ENCODE measurements at regions not wholly inside any gene's neighbourhood (a gene's known extent, or its start where the extent isn't known, plus 50 kb on each side); places are given as distances from the start of the nearest gene placed in this dataset.
"Not testable (repeated sequence)": the region's sequence is repeated elsewhere in the genome, so short reads cannot be mapped to it uniquely, and the experiment has no call there.

GRCh38 chr1:199608414-199608813, 419.1 kb upstream of the NR5A2 start:
- no peak for DNase-seq (ENCODE audit: low read depth in 2 of 2)

- DNase-seq (ENCODE audit: low read depth in 2 of 2), result no peak
Measured at GRCh38 chr1:199612976-199613774, 414.3 kb upstream of the NR5A2 start.

GRCh38 chr1:199616947-199617346, 410.6 kb upstream of the NR5A2 start:
- DNase-seq (ENCODE audit: low read depth in 2 of 2), result no peak

GRCh38 chr1:199619223-199619622, 408.3 kb upstream of the NR5A2 start:
- no peak for DNase-seq (ENCODE audit: low read depth in 2 of 2)

- not testable (repeated sequence) for DNase-seq (ENCODE audit: low read depth in 2 of 2)
Measured at GRCh38 chr1:199626228-199626627, 401.3 kb upstream of the NR5A2 start.

- DNase-seq (ENCODE audit: low read depth in 2 of 2), result no peak
Measured at GRCh38 chr1:199629624-199630023, 397.9 kb upstream of the NR5A2 start.

- DNase-seq (ENCODE audit: low read depth in 2 of 2), result no peak
Measured at GRCh38 chr1:199639453-199639852, 388.1 kb upstream of the NR5A2 start.

GRCh38 chr1:199641531-199641930, 386.0 kb upstream of the NR5A2 start:
- no peak for DNase-seq (ENCODE audit: low read depth in 2 of 2)

GRCh38 chr1:199644912-199645311, 382.6 kb upstream of the NR5A2 start:
- DNase-seq (ENCODE audit: low read depth in 2 of 2), result no peak

GRCh38 chr1:199646761-199647160, 380.7 kb upstream of the NR5A2 start:
- DNase-seq (ENCODE audit: low read depth in 2 of 2), result no peak

- DNase-seq (ENCODE audit: low read depth in 2 of 2), result no peak
Measured at GRCh38 chr1:199657449-199657848, 370.1 kb upstream of the NR5A2 start.

GRCh38 chr1:199660071-199660470, 367.4 kb upstream of the NR5A2 start:
- DNase-seq (ENCODE audit: low read depth in 2 of 2), result no peak

GRCh38 chr1:199665371-199665770, 362.1 kb upstream of the NR5A2 start:
- DNase-seq (ENCODE audit: low read depth in 2 of 2), result no peak

- DNase-seq (ENCODE audit: low read depth in 2 of 2), result no peak
Measured at GRCh38 chr1:199667089-199667488, 360.4 kb upstream of the NR5A2 start.

- no peak for DNase-seq (ENCODE audit: low read depth in 2 of 2)
Measured at GRCh38 chr1:199669916-199670315, 357.6 kb upstream of the NR5A2 start.

GRCh38 chr1:199671684-199672083, 355.8 kb upstream of the NR5A2 start:
- no peak for DNase-seq (ENCODE audit: low read depth in 2 of 2)

- DNase-seq (ENCODE audit: low read depth in 2 of 2), result no peak
Measured at GRCh38 chr1:199675937-199676336, 351.6 kb upstream of the NR5A2 start.

- DNase-seq (ENCODE audit: low read depth in 2 of 2), result no peak
Measured at GRCh38 chr1:199678771-199679170, 348.7 kb upstream of the NR5A2 start.

GRCh38 chr1:199682081-199682480, 345.4 kb upstream of the NR5A2 start:
- no peak for DNase-seq (ENCODE audit: low read depth in 2 of 2)

- DNase-seq (ENCODE audit: low read depth in 2 of 2), result no peak
Measured at GRCh38 chr1:199684686-199685273, 342.7 kb upstream of the NR5A2 start.

- DNase-seq (ENCODE audit: low read depth in 2 of 2), result no peak
Measured at GRCh38 chr1:199685369-199685768, 342.1 kb upstream of the NR5A2 start.

- no peak for DNase-seq (ENCODE audit: low read depth in 2 of 2)
Measured at GRCh38 chr1:199687321-199687720, 340.2 kb upstream of the NR5A2 start.

- no peak for DNase-seq (ENCODE audit: low read depth in 2 of 2)
Measured at GRCh38 chr1:199688133-199688676, 339.3 kb upstream of the NR5A2 start.
